SK-N-SH (cell line): ENCODE measurements at regions not wholly inside any gene's neighbourhood (a gene's known extent, or its start where the extent isn't known, plus 50 kb on each side); places are given as distances from the start of the nearest gene placed in this dataset.
"Not testable (repeated sequence)": the region's sequence is repeated elsewhere in the genome, so short reads cannot be mapped to it uniquely, and the experiment has no call there.

Experiments used
- CTCF ChIA-PET: fragments of 300-600, 350-600 bp; formaldehyde crosslinking; extraction: SDS; loops from one replicate; lab custom pipeline; 2021; lab: Yijun Ruan, JAX
- POLR2A ChIA-PET: fragments of 350-600 bp; sonication (Branson Sonifier 250); formaldehyde crosslinking; extraction: SDS; loops from one replicate; lab custom pipeline; 2020; ENCODE audit warnings: antibody characterized with exemption, inconsistent platforms; lab: Yijun Ruan, JAX
- DNase-seq: peaks from one replicate; pipeline ENCODE4 v3.0.0; 2012
- H2AFZ ChIP-seq: fragments of 200-600 bp; sonication (generic); 2 replicates; pipeline ENCODE4 v1.8.1; 2016; ENCODE audit warnings: antibody characterized with exemption, mild to moderate bottlenecking, low read depth
- H3F3A ChIP-seq: fragments of 200-600 bp; sonication (generic); replicated peaks from 2 replicates; pipeline ENCODE3; 2016; ENCODE audit warnings: antibody characterized with exemption, mild to moderate bottlenecking; ENCODE audit not compliant: insufficient read depth
- H3K27ac ChIP-seq, 2 experiments: fragments of 200-500 bp in 1 of 2; fragments of 200-600 bp in 1 of 2; sonication (Bioruptor generic) in 1 of 2; sonication (generic), shearing (Covaris generic) in 1 of 2; 2 replicates each; pipeline versions ENCODE4 v1.5.1 to v1.6.1; 2014 to 2016; ENCODE audit warnings: low read depth in 2 of 2, inconsistent platforms in 1 of 2, low read length in 1 of 2, mild to moderate bottlenecking in 1 of 2, mixed read lengths in 1 of 2
- H3K27me3 ChIP-seq: fragments of 200-600 bp; sonication (generic), shearing (Covaris generic); 2 replicates; pipeline ENCODE4 v1.6.1; 2016; ENCODE audit warnings: mixed run types; ENCODE audit not compliant: insufficient read depth
- H3K36me3 ChIP-seq, 2 experiments: fragments of 200-500 bp in 1 of 2; fragments of 200-600 bp in 1 of 2; sonication (Bioruptor generic) in 1 of 2; sonication (generic) in 1 of 2; replicated peaks in 1 of 2; 2 replicates each; pipeline versions ENCODE3 to v1.5.1; 2014 to 2016; ENCODE audit warnings: low read length in 1 of 2, mild to moderate bottlenecking in 1 of 2; ENCODE audit not compliant: insufficient read depth in 2 of 2, control insufficient read depth in 1 of 2
- H3K4me1 ChIP-seq, 2 experiments: fragments of 200-500 bp in 1 of 2; fragments of 200-600 bp in 1 of 2; sonication (Bioruptor generic) in 1 of 2; sonication (generic), shearing (Covaris generic) in 1 of 2; 2 replicates each; pipeline versions ENCODE4 v1.5.1 to v1.6.1; 2014 to 2016; ENCODE audit warnings: low read depth in 1 of 2, low read length in 1 of 2, mixed run types in 1 of 2; ENCODE audit not compliant: insufficient read depth in 2 of 2, control insufficient read depth in 1 of 2
- H3K4me2 ChIP-seq: fragments of 200-600 bp; sonication (generic), shearing (Covaris generic); 2 replicates; pipeline ENCODE4 v1.6.1; 2017; ENCODE audit warnings: mixed run types
- H3K4me3 ChIP-seq, 2 experiments: fragments of 200-500 bp in 1 of 2; fragments of 200-600 bp in 1 of 2; sonication (Bioruptor generic) in 1 of 2; sonication (generic), shearing (Covaris generic) in 1 of 2; 2 replicates each; pipeline versions ENCODE4 v1.5.1 to v1.8.1; 2014 to 2016; ENCODE audit warnings: low read depth in 2 of 2, inconsistent platforms in 1 of 2, low read length in 1 of 2, mild to moderate bottlenecking in 1 of 2, mixed read lengths in 1 of 2, moderate library complexity in 1 of 2
- H3K79me2 ChIP-seq: fragments of 200-600 bp; sonication (generic); 2 replicates; pipeline ENCODE4 v1.8.1; 2017; ENCODE audit warnings: mild to moderate bottlenecking; ENCODE audit not compliant: insufficient read depth
- H3K9ac ChIP-seq: fragments of 200-600 bp; sonication (generic); 2 replicates; pipeline ENCODE4 v1.6.1; 2017; ENCODE audit warnings: mixed run types
- H3K9me2 ChIP-seq: fragments of 200-600 bp; sonication (generic); 2 replicates; pipeline ENCODE4 v1.6.1; 2017; ENCODE audit warnings: mixed run types
- H3K9me3 ChIP-seq: fragments of 200-600 bp; sonication (generic); 2 replicates; pipeline ENCODE4 v1.6.1; 2017; ENCODE audit warnings: mixed run types, mild to moderate bottlenecking, moderate library complexity
- H4K20me1 ChIP-seq: fragments of 200-600 bp; sonication (generic); 2 replicates; pipeline ENCODE4 v1.6.1; 2017; ENCODE audit warnings: mild to moderate bottlenecking, mixed run types; ENCODE audit not compliant: insufficient read depth
- EP300 ChIP-seq, 2 experiments: IDR thresholded peaks; 2 replicates each; pipeline versions ENCODE4 v1.4.0 to v1.6.1; 2012; ENCODE audit warnings: borderline replicate concordance in 1 of 2, low read depth in 1 of 2, low read length in 1 of 2
- GATA2 ChIP-seq: sonication (generic); formaldehyde crosslinking; IDR thresholded peaks from 2 replicates; pipeline ENCODE4 v1.5.0; 2020; ENCODE audit warnings: mild to moderate bottlenecking, missing genetic modification reagents
- JUND ChIP-seq: IDR thresholded peaks from 2 replicates; pipeline ENCODE4 v1.4.0; 2012
- MXI1 ChIP-seq: IDR thresholded peaks from 2 replicates; pipeline ENCODE4 v1.6.1; 2012; ENCODE audit warnings: mild to moderate bottlenecking, low read depth, low read length, improper control_type of control experiment
- RAD21 ChIP-seq: IDR thresholded peaks from 2 replicates; pipeline ENCODE4 v1.6.1; 2012; ENCODE audit warnings: mild to moderate bottlenecking, low read length
- RCOR1 ChIP-seq: fragments of 150-350 bp; IDR thresholded peaks from 2 replicates; pipeline ENCODE4 v1.6.1; 2017; ENCODE audit warnings: antibody characterized with exemption, low read length
- TCF12 ChIP-seq: IDR thresholded peaks from 2 replicates; pipeline ENCODE4 v1.4.0; 2012
- WGBS: methylation state at CpG from one replicate; pipeline ENCODE4 v1.1.6; 2017; ENCODE audit warnings: low lambda C conversion rate; 5-methylcytosine and 5-hydroxymethylcytosine counted together

GRCh38 chr3:35473956-35474355 is 165.4 kb upstream of the ARPP21 start:
- no peak overlapping the region for H3K27ac ChIP-seq
- WGBS, result 5% methylated on average over 1 of the region's 1 CpG
- no peak overlapping the region for H3K4me3 ChIP-seq
- no peaks in the 10 kb centered on the region for H3F3A ChIP-seq
- H3K36me3 ChIP-seq, result no peaks in the 10 kb centered on the region
- DNase-seq, result no peak
- ChIA-PET CTCF (no interaction called here), POLR2A (no interaction called here)
- H3K9ac ChIP-seq, result no peak overlapping the region
- H3K9me3 ChIP-seq, result peaks cover 8% of the 10 kb centered on the region; the same call in 1 of the 2 replicates
- no peaks in the 10 kb centered on the region for H3K79me2 ChIP-seq
- H3K9me2 ChIP-seq, result no peaks in the 10 kb centered on the region
- no peaks in the 10 kb centered on the region for H4K20me1 ChIP-seq
- no peaks in the 10 kb centered on the region for H3K4me1 ChIP-seq
- H2AFZ ChIP-seq, result no peak overlapping the region
- no peaks in the 10 kb centered on the region for H3K27me3 ChIP-seq
- TF ChIP-seq GATA2 (CRISPR knock-in tag), result no peak
- TF ChIP-seq JUND, result no peak
- TF ChIP-seq RAD21, result no peak
- no peak overlapping the region for H3K4me2 ChIP-seq

GRCh38 chr3:35482566-35482965 is 156.8 kb upstream of the ARPP21 start:
- H3K9me2 ChIP-seq, H3K9ac ChIP-seq, H3K4me2 ChIP-seq, POLR2A ChIA-PET, H3K27me3 ChIP-seq, H4K20me1 ChIP-seq, H3K79me2 ChIP-seq, H3K9me3 ChIP-seq, H3F3A ChIP-seq, H3K36me3 ChIP-seq, H3K4me3 ChIP-seq, H3K4me1 ChIP-seq, H3K27ac ChIP-seq, DNase-seq, H2AFZ ChIP-seq: not testable (repeated sequence)
- WGBS, result 46% methylated on average over 2 of the region's 4 CpGs
- CTCF ChIA-PET, result interaction anchor here (1.0 kb wide), 1 partner anchor 58 kb away, joined by 3 read pairs; no protein-coding TSS in a partner anchor

- Histone ChIP-seq H3K79me2 (no peaks in the 10 kb centered on the region), H3K9ac (no peak overlapping the region), H3K4me1 (peaks cover 0 to 5% of the 10 kb centered on the region in 2 experiments; a peak in 2 of 4 replicates), H3K36me3 (no peaks in the 10 kb centered on the region), H3K9me2 (no peaks in the 10 kb centered on the region), H3F3A (no peaks in the 10 kb centered on the region), H3K4me2 (no peak overlapping the region), H3K27me3 (no peaks in the 10 kb centered on the region), H2AFZ (no peak overlapping the region)
- WGBS, result 0% methylated on average over 2 of the region's 3 CpGs
- ChIA-PET POLR2A (no interaction called here), CTCF (interaction anchor here (1.0 kb wide), 1 partner anchor 58 kb away, joined by 3 read pairs; no protein-coding TSS in a partner anchor)
- TF ChIP-seq GATA2 (CRISPR knock-in tag) (peak; percentile 78), MXI1 (no peak), TCF12 (peak; percentile 55; the same call in 1 of the 2 replicates), RCOR1 (peak; percentile 40; the same call in 1 of the 2 replicates), EP300 (IDR thresholded peaks at IDR 0.05; ENCODE audit: borderline replicate concordance in 1 of 2, low read depth in 1 of 2, low read length in 1 of 2) (peak in 1 of 2 experiments; percentile 54; a peak in 1 of 4 replicates)
- TF ChIP-seq, all 33 proteins: peak for 4
- Histone ChIP-seq H3K27ac (no peak overlapping the region), H3K9me3 (no peaks in the 10 kb centered on the region), H3K4me3 (no peak overlapping the region), H4K20me1 (no peaks in the 10 kb centered on the region)
- DNase-seq, result peak; percentile 17
Observed at GRCh38 chr3:35483131-35483530, 156.2 kb upstream of the ARPP21 start.
